ENCODE measurements at regions not wholly inside any gene's neighbourhood (a gene's known extent, or its start where the extent isn't known, plus 50 kb on each side); places are given as distances from the start of the nearest gene placed in this dataset.

DNA sequence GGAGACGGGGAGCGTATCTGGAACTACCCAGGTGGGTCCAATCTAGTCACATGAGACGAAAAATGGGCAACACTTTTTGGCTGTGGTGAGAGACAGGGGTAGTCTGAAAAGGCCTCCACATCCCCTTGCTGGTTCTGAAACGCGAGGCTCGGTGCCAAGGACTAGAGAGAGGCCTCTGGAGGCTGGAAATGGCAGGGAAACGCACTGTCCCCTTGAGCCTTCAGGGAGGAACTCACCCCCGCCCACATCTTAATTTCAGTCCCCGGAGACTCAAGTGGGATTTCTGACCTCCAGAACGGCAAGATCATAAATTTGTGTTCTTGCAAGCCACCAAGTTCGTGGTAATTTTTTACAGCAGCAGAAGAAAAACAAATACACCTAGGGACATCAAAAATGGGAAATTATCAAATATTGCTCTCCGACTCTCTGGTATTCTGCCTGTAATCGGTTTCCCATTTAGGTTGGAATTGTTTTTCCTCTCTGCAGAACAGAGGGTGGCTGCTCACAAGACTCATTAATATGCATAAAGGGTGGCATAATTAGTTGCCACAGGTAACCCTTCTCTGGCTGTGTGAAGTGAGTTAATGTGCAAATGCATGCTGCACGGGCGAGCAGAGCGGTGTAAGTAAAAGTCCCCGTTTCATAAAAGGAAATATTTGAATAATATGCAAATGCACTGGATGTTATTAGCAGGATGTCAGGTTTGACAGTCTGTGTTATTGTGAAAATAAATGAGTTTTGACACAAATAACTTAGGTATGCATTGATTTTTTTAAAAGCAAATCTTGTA lies 185.7 kb downstream of the ARRDC4 start:
- no peak for DNase-seq

DNA sequence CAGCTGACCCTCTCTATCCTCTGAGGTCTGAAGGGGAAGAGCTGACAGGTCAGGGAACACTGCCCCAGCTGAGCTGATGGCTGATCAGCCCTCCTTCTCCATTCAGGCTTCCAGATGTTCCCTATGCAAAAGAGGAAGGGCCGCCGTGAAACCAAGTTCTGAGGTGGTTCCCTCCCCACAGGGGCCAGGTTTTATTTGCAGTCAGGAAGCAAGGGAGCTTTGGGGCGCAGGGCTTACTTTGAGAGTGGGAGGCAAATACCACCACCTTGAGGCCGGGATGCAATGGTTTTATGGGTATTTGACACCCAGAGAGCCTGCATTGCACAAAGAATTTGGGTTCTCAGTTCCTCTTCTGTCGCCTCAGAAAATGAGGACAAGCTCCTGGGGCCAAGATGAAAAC lies 186.9 kb downstream of the ARRDC4 start:
- no peak for DNase-seq

DNA sequence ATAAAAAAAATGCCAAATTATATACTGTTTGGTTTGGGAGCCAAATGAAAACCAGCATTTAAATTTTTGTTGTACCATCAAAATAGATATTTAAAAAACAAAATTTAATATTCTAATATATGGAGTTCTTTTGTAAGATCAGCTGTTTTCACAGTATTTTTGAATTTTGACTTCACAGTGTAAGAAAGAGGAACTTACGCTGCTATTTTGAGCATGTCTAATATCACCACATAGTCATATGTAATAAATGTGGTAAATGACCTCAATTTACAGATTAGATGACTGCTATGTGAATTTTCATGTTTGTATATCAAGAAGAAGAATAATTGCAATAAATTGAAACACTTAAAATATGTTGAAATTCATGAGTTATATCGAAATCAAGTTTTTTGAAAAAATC lies 189.6 kb downstream of the ARRDC4 start:
- no peak for DNase-seq

DNA sequence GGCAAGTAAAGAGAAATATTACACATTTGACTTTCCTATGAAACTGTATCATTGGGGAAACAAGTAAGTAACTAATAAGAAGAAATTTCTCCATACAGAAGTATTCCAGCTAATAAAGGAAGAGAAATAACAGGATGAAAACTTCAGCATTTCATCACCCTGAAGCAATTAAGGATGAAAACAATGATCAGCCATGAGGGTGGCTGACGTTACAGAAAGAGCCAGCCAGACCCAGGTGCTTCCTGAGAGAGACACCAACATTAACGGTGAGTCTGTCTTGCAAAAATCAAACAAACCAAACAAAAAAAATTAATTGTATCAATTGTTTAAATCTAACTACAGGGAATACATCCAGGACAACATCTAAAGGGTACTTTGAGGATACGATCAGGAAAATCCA lies 190.0 kb downstream of the ARRDC4 start:
- no peak for DNase-seq

DNA sequence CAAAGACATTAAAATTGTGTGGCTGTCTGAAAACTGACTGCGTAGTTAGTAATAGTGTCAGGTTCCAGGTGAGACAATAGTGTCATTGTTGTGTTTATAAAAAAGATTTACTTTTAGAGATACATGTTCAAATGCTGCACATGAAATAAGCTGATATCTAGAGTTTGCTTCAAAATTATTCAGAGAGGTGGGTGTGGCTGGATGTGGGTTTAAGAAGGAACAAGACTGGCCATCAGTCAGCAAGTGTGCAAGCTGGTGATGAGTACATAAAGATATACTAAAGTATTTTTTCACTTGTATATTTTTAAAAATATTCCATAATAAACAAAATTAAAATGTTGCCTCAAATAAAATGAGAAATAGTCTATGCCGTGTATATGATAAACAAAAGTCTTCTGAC lies 190.6 kb downstream of the ARRDC4 start:
- DNase-seq: no peak

DNA sequence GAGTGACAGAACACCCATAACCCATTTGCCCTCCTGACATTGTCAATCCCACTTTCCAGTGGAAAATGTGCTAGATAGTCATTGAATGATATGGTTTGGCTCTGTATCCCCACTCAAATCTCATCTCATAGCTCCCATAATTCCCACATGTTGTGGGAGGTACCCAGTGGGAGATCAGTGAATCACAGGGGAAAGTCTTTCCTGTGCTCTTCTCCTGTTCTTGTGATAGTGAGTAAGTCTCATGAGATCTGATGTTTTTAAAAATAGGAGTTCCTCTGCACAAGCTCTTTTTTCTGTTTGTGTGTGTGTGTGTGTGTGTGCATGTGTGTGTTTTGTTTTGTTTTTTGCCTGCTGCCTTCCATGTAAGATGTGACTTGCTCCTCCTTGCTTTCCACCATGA lies 191.7 kb downstream of the ARRDC4 start:
- DNase-seq: no peak

DNA sequence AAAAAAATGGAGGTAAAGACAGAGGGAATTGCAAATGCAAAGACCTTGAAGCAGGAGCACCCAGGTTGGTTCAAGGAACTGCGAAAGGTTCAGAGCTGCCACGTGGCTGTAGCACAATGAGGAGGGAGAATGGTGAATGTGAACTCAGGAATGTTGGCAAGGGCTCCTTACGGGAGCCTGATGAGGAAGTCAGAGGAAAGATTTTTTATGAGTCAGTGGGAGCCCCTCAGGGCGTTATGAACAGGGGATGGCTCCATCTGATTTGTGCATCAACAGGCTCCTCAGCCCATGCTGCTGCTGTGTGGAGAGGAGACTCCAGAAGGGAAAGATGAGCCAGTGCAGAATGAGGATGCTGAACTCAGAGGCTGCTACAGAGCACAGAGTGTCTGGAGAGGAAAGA lies 194.4 kb downstream of the ARRDC4 start:
- DNase-seq: no peak

DNA sequence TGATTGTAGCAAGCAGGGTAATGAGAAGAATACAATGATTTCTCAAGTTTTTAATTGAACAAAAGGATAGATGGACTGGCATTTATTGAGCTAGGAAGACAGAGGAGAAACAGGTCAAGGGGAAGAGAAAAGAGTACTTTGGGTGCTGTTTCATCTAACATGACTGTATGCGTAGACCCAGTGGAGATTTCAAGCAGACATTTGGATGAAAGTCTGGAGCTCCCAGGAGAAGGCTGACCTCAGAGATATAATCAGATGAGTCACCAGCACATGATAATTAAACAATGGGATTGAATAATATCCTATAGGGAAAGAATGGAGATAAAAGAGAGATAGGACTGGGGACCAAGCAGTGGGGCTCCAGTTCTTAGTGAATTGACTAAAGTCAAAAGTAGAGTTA lies 194.9 kb downstream of the ARRDC4 start:
- no peak for DNase-seq

DNA sequence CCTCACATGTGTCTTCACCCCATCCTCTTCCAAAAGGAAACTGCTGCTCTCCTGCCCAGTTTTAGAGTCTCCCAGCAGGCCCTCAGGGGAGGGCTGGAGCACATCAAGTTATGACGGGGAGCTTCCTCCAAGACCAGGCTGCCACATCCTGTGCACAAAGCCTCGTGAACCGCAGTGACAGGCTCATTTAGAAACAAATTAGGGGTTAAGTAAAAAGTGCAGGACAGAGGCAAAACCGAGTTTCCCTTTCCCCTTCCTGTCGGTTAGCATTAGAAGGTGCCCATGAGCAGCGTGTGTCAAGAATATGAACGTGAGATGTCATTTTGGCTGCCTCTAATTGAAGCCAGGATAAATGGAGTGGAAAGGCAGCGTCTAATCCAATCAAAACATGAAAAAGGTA lies 199.7 kb downstream of the ARRDC4 start:
- no peak for DNase-seq

DNA sequence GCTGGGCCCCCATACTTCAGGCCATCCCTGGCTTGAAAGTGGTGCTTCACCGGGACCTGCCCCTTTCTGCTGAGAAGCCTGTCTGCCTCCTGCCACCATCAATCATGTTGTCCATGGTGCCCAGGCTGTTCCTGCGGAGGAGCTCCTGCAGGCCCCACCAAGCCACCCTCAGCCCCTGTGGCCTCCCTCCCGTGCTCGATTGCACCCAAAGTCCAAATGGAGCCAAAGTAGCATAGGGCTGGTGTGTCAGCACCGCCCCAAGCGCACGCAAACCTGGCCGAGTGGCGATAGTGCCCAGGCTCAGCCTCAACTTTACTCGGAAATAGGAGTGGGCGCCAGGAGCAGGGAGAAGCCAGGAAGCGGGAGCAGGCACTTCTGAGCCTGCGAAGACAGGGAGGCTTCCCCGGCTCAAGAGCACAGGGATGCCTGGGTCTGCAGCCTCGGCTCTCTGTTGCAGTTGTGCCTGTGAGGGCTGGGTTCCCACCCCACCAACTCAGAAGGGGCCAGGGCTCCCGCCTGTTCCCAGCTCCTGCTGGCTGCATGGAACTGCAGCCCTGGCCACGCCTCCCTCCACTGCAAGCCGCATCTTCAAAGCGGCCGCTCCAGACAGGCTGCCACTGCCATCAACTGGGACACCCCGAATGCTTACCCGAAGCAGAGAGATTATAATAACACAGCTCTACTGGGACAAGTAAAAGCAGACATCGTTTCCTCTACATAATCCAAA lies 203.0 kb downstream of the ARRDC4 start:
- DNase-seq: no peak

DNA sequence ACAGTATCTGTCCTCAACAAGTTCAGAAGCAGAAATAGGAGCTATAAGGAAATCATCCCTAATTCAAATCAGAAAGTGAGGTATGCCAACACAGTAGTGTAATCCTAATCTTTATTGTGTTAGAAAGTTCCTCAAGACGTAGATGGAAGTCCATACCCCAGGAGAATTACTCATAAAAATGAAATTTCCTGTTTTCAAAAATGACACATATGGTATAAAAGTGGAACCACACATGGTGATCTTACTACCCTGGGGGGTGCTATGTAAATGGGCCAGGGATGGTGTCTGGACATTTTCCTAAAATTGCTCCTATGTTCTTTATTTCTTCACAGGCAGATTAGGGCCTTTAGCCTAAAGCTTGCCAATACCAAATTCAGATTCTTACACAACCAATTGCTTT lies 204.1 kb downstream of the ARRDC4 start:
- no peak for DNase-seq

DNA sequence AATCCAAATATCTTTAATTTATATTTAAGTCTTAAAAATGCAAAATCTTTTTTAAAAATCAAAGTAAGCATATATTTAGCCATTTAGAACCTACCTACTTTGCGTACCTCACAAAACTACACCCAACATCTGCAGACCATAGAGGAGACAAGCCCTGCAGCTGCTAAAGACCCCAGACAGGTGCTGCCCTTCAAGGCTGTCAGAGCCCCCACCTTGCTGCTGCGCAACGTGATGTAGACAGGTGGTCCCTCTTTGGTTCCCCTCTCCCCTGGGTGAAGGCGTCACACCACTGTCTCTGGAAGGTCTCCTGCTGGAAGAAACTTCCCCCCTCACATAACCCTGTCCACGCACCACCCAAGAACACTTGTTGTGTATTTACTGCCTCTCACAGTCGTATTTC lies 204.5 kb downstream of the ARRDC4 start:
- no peak for DNase-seq

DNA sequence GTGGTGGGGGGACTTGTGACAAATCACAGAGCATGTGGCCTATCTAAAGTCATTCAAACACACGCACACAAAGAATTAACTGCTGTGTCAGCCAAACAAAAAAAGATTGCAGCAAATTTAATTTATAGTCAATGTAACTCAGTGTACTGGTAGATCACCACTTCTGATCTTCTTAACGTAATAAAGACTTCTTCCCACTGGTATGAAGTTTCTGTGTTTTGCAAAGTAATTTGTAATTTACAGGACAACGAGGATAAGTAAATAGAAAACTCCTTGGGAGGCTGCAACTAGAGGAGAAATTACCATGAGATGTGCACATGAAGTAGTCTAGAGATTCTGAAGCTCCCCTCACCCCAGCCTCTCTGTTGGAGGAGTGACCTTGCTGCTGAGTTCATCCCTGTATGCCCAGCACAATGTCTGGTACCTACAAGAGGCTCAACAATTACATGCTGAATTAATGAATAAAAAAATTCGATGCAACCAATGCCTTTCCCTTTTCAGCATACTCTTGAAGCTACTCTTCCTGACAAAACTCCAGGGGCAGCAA lies 207.3 kb downstream of the ARRDC4 start:
- DNase-seq: no peak

DNA sequence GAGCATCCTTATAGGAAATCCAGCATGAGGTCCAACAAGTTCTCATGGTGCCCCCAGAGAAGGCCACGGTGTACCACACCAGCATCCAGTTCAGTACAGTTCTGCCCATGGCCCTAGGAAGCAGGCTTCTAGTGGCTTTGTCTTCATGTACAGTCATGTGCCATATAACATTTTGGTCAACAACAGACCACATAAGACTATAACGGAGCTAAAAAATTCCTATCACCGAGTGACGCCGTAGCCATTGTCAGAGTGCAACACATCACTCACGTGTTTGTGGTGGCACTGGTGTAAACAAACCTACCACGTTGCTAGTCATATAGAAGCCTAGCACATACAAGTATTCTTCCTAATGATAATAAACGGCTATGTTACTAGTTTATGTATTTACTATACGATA lies 209.0 kb downstream of the ARRDC4 start:
- DNase-seq: no peak

DNA sequence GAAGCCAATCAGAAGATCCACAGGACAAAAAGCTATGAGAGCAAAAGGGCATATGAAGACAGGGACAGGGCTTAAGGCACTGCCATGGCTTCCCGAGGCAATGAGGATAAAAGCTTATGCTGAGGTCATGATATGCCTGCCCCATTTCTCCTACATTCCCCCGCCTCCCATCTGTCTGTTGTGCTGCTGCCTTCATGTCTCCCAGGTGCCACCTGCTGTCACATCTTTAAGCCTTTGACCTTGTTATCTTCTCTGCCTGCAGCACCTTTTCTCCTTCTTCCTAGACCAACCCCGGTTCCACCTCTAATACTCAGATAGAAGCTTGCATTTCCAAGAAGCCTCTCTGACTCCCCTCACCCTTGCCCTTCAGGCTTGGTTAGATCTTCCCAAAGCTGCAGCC lies 213.8 kb downstream of the ARRDC4 start:
- DNase-seq: no peak

DNA sequence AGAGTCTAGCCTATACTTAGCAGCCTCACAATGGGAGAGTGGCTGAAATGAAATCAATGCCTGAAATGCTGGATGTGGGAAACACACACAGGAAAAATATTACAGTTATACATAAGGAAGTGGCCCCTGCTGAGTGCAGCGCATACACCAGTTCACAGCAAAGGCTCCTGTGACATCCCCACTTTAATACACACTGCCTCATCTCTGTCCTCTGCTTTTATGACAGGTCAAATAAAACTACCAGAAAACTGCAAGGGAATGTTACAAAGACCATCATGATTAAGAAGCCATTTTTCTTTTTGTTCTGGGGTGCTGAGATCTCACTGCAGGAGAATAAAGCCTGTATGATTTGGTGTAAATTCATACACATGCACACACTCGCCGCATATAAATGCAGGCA lies 214.3 kb downstream of the ARRDC4 start:
- no peak for DNase-seq

DNA sequence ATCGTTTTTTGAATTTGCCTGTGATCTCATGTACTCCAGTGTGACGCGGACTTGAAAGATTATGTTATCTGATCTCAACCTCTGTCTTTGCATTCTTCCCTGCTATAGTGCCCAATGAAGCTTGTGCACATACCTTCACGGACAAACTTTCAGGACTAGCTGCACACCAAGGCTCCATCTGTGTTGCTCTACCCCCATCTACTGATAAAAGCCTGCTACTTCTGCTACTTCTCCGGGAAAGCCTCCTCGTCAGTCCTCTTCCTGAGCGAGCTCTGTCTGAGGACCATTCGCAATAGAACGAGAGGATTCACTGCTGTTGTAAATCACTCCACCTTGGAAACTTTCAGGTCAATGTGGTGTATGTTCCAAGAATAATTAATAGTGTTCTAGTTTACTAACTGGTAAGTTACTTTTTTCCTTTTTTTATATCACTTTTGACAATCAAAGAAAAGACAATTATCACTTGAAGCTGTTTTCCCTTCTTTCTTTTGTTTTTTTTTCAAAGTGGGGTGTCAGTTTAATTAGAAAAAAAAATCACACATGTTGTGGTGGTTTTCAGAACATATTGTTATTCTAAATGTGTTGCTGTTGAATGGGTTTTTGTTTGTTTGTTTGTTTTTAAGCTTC lies 217.6 kb downstream of the ARRDC4 start:
- peak in 1 of 2 donors; percentile 11 for DNase-seq

DNA sequence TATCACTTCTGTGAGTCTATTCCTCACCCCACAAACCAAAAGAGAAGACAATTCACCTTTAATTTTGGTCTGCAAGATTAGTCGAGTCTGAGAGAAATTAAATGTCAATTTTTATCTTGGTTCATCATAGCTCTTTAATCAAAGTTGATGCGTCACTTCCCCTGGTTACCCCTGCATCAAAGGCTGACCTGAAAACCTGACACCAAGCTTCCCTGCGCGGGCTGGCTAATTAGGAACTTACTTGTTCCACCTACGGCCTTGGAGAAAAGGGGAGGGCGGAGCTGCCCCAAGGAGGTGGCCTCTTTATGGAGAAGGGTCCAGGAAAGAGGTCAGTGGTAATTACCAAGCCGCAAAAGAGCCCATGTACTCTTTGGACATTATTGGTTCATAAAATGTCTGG lies 218.4 kb downstream of the ARRDC4 start:
- no peak for DNase-seq

DNA sequence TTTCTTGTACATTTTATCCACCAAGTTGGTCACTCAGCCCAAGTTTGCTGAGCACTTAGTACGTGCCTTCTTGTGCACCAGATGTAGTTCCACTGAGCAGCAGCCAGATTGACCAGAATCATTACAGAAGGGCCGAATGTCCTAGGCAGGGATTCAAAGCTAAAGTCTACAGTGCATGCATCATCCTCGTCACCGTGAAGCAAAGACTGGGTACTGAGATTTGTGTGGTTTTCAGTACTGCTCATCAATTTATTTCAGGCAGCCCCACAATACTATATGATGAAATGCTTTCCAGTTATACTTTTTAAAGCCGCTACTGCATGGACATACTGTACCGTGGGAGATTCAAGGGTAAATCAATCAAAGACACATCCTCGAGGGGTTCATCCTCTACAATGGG lies 227.0 kb downstream of the ARRDC4 start:
- DNase-seq: no peak

DNA sequence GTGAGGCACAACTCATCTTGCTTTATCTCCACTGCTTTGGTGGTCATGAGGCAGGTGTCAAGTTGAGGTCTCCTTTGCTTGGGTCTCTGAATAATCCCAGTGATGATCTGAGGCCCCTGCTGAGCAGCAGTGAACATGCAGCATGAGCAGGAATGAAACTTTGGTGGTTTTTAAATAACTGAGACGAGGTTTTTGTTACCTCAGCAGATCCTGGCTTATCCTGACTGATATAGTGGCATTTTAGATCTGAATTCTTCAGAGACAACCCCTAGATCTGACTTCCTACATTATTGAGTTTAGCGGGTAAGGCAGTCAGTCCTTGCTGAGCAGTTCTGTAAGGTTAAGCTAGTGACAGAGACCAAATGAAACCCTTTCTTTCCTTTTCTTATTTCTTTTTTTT lies 230.4 kb downstream of the ARRDC4 start:
- no peak for DNase-seq

DNA sequence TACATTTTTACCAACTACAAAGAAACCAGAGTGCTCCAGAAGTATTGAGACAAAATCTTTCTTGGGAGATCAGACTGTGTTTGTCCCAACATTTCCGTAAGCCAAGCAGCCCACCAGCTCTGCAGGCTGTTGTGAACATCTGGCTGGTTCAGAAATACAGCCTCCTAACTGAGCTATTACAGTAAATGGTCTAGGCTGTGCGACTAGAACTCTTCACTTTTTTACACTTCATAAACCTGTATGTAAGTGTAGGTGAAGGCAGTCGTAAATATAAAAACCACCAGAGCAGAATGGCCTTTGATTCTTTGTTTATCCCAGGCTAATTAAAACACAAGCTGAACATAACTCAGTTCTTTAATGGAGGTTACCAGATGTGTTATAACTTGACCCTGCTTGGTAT lies 235.3 kb downstream of the ARRDC4 start:
- no peak for DNase-seq

DNA sequence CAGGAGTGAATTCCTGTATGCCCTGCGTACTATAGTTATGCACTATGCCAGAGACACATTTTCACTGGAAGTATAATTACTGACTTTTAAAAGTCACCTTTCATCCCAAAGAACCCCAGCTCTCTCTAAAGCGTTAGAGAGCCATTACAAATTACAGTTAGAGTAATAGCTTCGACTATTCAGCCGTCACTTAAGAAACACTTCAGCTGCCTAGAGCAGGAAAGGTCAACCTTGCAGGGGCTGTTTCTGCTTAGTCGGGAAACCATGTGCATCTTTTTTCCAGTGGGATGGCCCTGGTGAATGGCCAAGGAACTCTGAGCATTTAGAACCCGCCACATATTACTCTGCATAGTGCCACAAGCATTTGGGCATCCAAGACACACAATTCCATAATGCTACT lies 235.9 kb downstream of the ARRDC4 start:
- no peak for DNase-seq

DNA sequence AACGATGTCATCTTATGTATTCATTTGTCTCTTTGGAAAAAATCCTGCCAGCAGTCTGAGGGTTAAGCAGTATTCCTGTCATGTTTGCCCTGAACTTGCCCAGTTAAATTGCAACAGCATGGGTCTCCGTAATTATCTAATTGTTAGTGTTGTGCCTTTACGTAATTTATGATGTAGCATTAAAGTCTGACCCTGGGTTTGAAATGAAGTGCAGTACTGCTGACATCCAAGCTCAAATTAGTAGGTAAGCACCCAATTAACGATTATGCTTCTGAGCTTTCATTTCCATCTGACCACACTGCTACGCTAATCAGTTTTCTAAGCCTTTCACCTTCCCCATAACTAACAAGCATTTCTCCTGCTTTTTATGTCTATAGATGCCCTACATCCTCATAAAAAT lies 241.8 kb downstream of the ARRDC4 start:
- no peak for DNase-seq

Data from stimulated activated CD4-positive, alpha-beta T cell treated with anti-CD3 and anti-CD28 coated beads, Interleukin-2, amount 100 ng/mL, for 48 hours (primary cell).